ENCODE measurements at regions not wholly inside any gene's neighbourhood (a gene's known extent, or its start where the extent isn't known, plus 50 kb on each side); places are given as distances from the start of the nearest gene placed in this dataset.

DNA sequence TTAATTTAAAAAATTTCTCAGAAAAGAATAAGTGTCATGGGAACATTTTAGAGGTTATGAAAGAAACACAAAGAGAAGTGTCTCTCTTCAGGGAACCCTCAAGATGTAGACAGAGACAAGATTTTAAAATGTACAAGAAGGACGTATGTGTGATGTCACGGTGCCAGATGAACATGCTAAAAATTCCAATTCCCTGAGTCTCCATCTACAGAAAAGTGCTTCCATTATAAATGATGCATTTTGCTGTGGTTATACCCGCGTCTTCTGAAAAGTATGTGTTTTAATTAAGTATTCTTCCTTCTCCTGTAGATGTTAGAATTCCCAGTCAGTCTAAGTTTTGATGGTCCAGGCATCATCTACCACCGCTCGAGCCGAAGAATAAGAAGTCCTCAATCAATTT is 489.1 kb downstream of the PREX1 start:
- no peak for DNase-seq (ENCODE audit: low read depth in 1 of 2, low spot score in 1 of 2)
- Histone ChIP-seq H3K27ac (replicated peaks) (no peak overlapping the region), H3K27me3 (ENCODE audit: insufficient read depth, poor library complexity, severe bottlenecking) (no peaks in the 10 kb centered on the region), H3K4me3 (replicated peaks; ENCODE audit: insufficient read depth, low read length) (no peak overlapping the region)
- TF ChIP-seq SPI1 (IDR thresholded peaks at IDR 0.05; ENCODE audit: borderline replicate concordance, low read depth), result no peak
- TF ChIP-seq GABPA (IDR thresholded peaks at IDR 0.05; ENCODE audit: low read depth), result no peak
- no peak for TF ChIP-seq POLR2AphosphoS5 (IDR thresholded peaks at IDR 0.05; ENCODE audit: low read depth)
- TF ChIP-seq, protein P1, sequence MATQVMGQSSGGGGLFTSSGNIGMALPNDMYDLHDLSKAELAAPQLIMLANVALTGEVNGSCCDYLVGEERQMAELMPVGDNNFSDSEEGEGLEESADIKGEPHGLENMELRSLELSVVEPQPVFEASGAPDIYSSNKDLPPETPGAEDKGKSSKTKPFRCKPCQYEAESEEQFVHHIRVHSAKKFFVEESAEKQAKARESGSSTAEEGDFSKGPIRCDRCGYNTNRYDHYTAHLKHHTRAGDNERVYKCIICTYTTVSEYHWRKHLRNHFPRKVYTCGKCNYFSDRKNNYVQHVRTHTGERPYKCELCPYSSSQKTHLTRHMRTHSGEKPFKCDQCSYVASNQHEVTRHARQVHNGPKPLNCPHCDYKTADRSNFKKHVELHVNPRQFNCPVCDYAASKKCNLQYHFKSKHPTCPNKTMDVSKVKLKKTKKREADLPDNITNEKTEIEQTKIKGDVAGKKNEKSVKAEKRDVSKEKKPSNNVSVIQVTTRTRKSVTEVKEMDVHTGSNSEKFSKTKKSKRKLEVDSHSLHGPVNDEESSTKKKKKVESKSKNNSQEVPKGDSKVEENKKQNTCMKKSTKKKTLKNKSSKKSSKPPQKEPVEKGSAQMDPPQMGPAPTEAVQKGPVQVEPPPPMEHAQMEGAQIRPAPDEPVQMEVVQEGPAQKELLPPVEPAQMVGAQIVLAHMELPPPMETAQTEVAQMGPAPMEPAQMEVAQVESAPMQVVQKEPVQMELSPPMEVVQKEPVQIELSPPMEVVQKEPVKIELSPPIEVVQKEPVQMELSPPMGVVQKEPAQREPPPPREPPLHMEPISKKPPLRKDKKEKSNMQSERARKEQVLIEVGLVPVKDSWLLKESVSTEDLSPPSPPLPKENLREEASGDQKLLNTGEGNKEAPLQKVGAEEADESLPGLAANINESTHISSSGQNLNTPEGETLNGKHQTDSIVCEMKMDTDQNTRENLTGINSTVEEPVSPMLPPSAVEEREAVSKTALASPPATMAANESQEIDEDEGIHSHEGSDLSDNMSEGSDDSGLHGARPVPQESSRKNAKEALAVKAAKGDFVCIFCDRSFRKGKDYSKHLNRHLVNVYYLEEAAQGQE (IDR thresholded peaks at IDR 0.05; ENCODE audit: insufficient replicate concordance, low read depth), result no peak
- TF ChIP-seq, protein P2, sequence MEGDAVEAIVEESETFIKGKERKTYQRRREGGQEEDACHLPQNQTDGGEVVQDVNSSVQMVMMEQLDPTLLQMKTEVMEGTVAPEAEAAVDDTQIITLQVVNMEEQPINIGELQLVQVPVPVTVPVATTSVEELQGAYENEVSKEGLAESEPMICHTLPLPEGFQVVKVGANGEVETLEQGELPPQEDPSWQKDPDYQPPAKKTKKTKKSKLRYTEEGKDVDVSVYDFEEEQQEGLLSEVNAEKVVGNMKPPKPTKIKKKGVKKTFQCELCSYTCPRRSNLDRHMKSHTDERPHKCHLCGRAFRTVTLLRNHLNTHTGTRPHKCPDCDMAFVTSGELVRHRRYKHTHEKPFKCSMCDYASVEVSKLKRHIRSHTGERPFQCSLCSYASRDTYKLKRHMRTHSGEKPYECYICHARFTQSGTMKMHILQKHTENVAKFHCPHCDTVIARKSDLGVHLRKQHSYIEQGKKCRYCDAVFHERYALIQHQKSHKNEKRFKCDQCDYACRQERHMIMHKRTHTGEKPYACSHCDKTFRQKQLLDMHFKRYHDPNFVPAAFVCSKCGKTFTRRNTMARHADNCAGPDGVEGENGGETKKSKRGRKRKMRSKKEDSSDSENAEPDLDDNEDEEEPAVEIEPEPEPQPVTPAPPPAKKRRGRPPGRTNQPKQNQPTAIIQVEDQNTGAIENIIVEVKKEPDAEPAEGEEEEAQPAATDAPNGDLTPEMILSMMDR (IDR thresholded peaks at IDR 0.05; ENCODE audit: insufficient read depth, low read length), result no peak

DNA sequence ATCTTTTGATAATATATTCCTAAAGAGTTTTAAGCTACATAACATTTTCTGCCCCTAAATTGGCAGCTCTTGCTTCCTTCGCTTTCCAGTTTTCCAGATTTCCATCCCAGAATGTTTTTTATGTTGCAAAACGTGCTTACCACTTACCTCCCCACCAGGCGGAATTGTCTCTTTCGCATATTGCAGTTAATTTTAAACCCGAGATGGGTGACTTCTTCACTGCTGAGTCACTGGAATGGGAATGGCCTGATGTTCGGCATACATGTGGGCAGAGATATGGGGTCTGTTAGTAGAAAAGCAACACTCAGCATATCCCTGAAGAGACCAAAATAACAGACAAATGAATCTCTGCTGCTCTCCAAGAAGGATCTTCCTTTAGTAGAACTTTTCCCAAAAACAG is 491.2 kb downstream of the PREX1 start:
- TF ChIP-seq GABPA (IDR thresholded peaks at IDR 0.05; ENCODE audit: low read depth), result no peak
- no peak for TF ChIP-seq SPI1 (IDR thresholded peaks at IDR 0.05; ENCODE audit: borderline replicate concordance, low read depth)
- TF ChIP-seq POLR2AphosphoS5 (IDR thresholded peaks at IDR 0.05; ENCODE audit: low read depth), result no peak
- TF ChIP-seq, protein P1 (IDR thresholded peaks at IDR 0.05; ENCODE audit: insufficient replicate concordance, low read depth), result no peak
- TF ChIP-seq, protein P2 (IDR thresholded peaks at IDR 0.05; ENCODE audit: insufficient read depth, low read length), result no peak
- Histone ChIP-seq H3K4me3 (replicated peaks; ENCODE audit: insufficient read depth, low read length) (no peak overlapping the region), H3K27me3 (ENCODE audit: insufficient read depth, poor library complexity, severe bottlenecking) (no peaks in the 10 kb centered on the region), H3K27ac (replicated peaks) (no peak overlapping the region)
- no peak for DNase-seq (ENCODE audit: low read depth in 1 of 2, low spot score in 1 of 2)

DNA sequence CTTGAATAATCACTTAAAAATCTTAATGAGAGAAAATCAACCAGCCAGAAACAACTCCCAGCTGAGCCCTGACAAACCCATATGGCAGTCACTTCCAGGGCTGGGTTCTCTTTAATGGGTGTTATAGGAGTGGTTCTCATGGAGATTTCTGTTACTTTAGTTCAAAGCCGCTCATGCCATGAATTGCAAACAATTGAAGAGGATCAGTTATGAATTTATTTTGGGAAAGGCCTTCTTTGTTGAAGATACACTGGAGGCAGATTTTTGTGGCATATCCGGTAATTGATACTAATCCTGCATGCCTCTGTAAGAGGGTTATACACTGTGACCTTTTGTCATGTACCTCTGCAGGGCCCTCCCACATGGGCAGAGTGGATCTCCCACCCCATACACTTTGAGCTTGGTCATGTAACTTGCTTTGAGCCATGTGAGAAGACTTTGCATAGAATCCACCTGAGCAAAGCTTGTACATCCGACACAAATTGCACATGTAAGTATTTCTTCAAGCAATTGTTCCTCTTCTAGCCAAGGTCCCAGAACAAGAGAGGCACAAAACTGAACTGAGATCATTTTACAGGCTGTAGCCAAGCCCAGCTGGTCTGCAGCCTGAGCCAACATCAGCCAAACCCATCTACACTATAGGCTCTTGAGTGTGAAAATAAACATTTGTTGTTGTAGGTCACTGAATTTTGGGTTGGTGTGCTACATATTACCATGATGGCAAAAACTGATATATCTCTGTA is 492.3 kb downstream of the PREX1 start:
- no peak for DNase-seq (ENCODE audit: low read depth in 1 of 2, low spot score in 1 of 2)
- no peaks in the 10 kb centered on the region for H3K27me3 ChIP-seq (ENCODE audit: insufficient read depth, poor library complexity, severe bottlenecking)
- no peak overlapping the region for H3K4me3 ChIP-seq (replicated peaks; ENCODE audit: insufficient read depth, low read length)
- no peak for TF ChIP-seq POLR2AphosphoS5 (IDR thresholded peaks at IDR 0.05; ENCODE audit: low read depth)
- TF ChIP-seq SPI1 (IDR thresholded peaks at IDR 0.05; ENCODE audit: borderline replicate concordance, low read depth), result no peak
- no peak for TF ChIP-seq GABPA (IDR thresholded peaks at IDR 0.05; ENCODE audit: low read depth)
- TF ChIP-seq, protein P2 (IDR thresholded peaks at IDR 0.05; ENCODE audit: insufficient read depth, low read length), result no peak
- TF ChIP-seq, protein P1 (IDR thresholded peaks at IDR 0.05; ENCODE audit: insufficient replicate concordance, low read depth), result no peak
- no peak overlapping the region for H3K27ac ChIP-seq (replicated peaks)
